Muscle of leg (tissue), 3 donors: ENCODE measurements at regions not wholly inside any gene's neighbourhood (a gene's known extent, or its start where the extent isn't known, plus 50 kb on each side); places are given as distances from the start of the nearest gene placed in this dataset.

Source experiments
- DNase-seq: peaks from one replicate; pipeline ENCODE4 v3.0.0; 2013
- H3K27ac ChIP-seq: one replicate; pipeline ENCODE4 v1.5.1; 2013; ENCODE audit warnings: mild to moderate bottlenecking, low read length, control low read depth
- H3K27me3 ChIP-seq: one replicate; pipeline ENCODE4 v1.6.1; 2013; ENCODE audit warnings: low read length; ENCODE audit not compliant: control insufficient read depth, insufficient read depth
- H3K36me3 ChIP-seq: one replicate; pipeline ENCODE4 v1.6.1; 2013; ENCODE audit warnings: low read length; ENCODE audit not compliant: control insufficient read depth, insufficient read depth
- H3K4me1 ChIP-seq: one replicate; pipeline ENCODE4 v1.6.1; 2013; ENCODE audit warnings: low read length; ENCODE audit not compliant: control insufficient read depth, insufficient read depth
- H3K4me3 ChIP-seq: one replicate; pipeline ENCODE4 v1.5.1; 2013; ENCODE audit warnings: low read length, control low read depth
- H3K9me3 ChIP-seq: replicated peaks from 2 replicates; pipeline ENCODE4 v1.6.1; 2013; ENCODE audit warnings: low read depth, low read length; ENCODE audit not compliant: control insufficient read depth
- WGBS: methylation state at CpG from one replicate; pipeline ENCODE4 v1.1.5; 2013; ENCODE audit warnings: missing lambda C conversion rate; ENCODE audit not compliant: insufficient coverage; 5-methylcytosine and 5-hydroxymethylcytosine counted together

- H3K27ac ChIP-seq: no peak overlapping the region
- WGBS: no CpG with 5 or more reads among the region's 1 CpG
- H3K9me3 ChIP-seq: no peaks in the 10 kb centered on the region
- H3K36me3 ChIP-seq: no peaks in the 10 kb centered on the region
- H3K4me3 ChIP-seq: no peak overlapping the region
- H3K4me1 ChIP-seq: no peaks in the 10 kb centered on the region
- no peak for DNase-seq
- no peaks in the 10 kb centered on the region for H3K27me3 ChIP-seq
Observed at GRCh38 chr1:198447468-198447867, 93.0 kb downstream of the ATP6V1G3 start.

GRCh38 chr1:198445872-198446271 is 94.6 kb downstream of the ATP6V1G3 start:
- WGBS: no CpG with 5 or more reads among the region's 3 CpGs
- Histone ChIP-seq H3K27me3 (no peaks in the 10 kb centered on the region), H3K27ac (no peak overlapping the region), H3K4me3 (no peak overlapping the region), H3K36me3 (no peaks in the 10 kb centered on the region), H3K4me1 (no peaks in the 10 kb centered on the region), H3K9me3 (no peaks in the 10 kb centered on the region)
- DNase-seq: no peak

- H3K27me3 ChIP-seq: no peaks in the 10 kb centered on the region
- H3K36me3 ChIP-seq: no peaks in the 10 kb centered on the region
- H3K4me1 ChIP-seq: no peaks in the 10 kb centered on the region
- H3K9me3 ChIP-seq: no peaks in the 10 kb centered on the region
- DNase-seq: peak; percentile 39
- no CpG with 5 or more reads among the region's 1 CpG for WGBS
- no peak overlapping the region for H3K27ac ChIP-seq
- no peak overlapping the region for H3K4me3 ChIP-seq
Observed at GRCh38 chr1:198444792-198445191, 95.7 kb downstream of the ATP6V1G3 start.

- no peaks in the 10 kb centered on the region for H3K4me1 ChIP-seq
- H3K27ac ChIP-seq: no peak overlapping the region
- H3K4me3 ChIP-seq: no peak overlapping the region
- no peaks in the 10 kb centered on the region for H3K27me3 ChIP-seq
- 100% methylated on average over 3 of the region's 5 CpGs for WGBS
- no peak for DNase-seq
- H3K36me3 ChIP-seq: no peaks in the 10 kb centered on the region
- no peaks in the 10 kb centered on the region for H3K9me3 ChIP-seq
Observed at GRCh38 chr1:198443365-198444233, 96.9 kb downstream of the ATP6V1G3 start.

- Histone ChIP-seq H3K4me3 (no peak overlapping the region), H3K27me3 (no peaks in the 10 kb centered on the region), H3K9me3 (no peaks in the 10 kb centered on the region), H3K27ac (no peak overlapping the region), H3K36me3 (no peaks in the 10 kb centered on the region), H3K4me1 (no peaks in the 10 kb centered on the region)
- WGBS: 46% methylated on average over 3 of the region's 6 CpGs
- DNase-seq: peak; percentile 28
Observed at GRCh38 chr1:198440842-198441241, 99.6 kb downstream of the ATP6V1G3 start.

GRCh38 chr1:198437332-198437731 is 103.1 kb downstream of the ATP6V1G3 start:
- no peak overlapping the region for H3K4me3 ChIP-seq
- no peaks in the 10 kb centered on the region for H3K4me1 ChIP-seq
- H3K36me3 ChIP-seq: no peaks in the 10 kb centered on the region
- WGBS: no CpG with 5 or more reads among the region's 2 CpGs
- DNase-seq: peak; percentile 55
- no peak overlapping the region for H3K27ac ChIP-seq
- H3K9me3 ChIP-seq: no peaks in the 10 kb centered on the region
- no peaks in the 10 kb centered on the region for H3K27me3 ChIP-seq

- H3K9me3 ChIP-seq: peaks cover 2% of the 10 kb centered on the region
- peak; percentile 85 for DNase-seq
- H3K4me3 ChIP-seq: no peak overlapping the region
- no peaks in the 10 kb centered on the region for H3K36me3 ChIP-seq
- H3K27me3 ChIP-seq: no peaks in the 10 kb centered on the region
- no peak overlapping the region for H3K27ac ChIP-seq
- no peaks in the 10 kb centered on the region for H3K4me1 ChIP-seq
Observed at GRCh38 chr1:198436276-198436675, 104.2 kb downstream of the ATP6V1G3 start.

GRCh38 chr1:198435056-198435455 is 105.4 kb downstream of the ATP6V1G3 start:
- Histone ChIP-seq H3K4me3 (no peak overlapping the region), H3K27me3 (no peaks in the 10 kb centered on the region), H3K27ac (no peak overlapping the region), H3K36me3 (no peaks in the 10 kb centered on the region), H3K9me3 (peaks cover 2% of the 10 kb centered on the region), H3K4me1 (no peaks in the 10 kb centered on the region)
- DNase-seq: peak; percentile 30

- no CpG with 5 or more reads among the region's 2 CpGs for WGBS
- Histone ChIP-seq H3K27ac (no peak overlapping the region), H3K4me3 (no peak overlapping the region), H3K27me3 (no peaks in the 10 kb centered on the region), H3K9me3 (no peaks in the 10 kb centered on the region), H3K4me1 (no peaks in the 10 kb centered on the region), H3K36me3 (no peaks in the 10 kb centered on the region)
- DNase-seq: no peak
Observed at GRCh38 chr1:198424441-198424840, 116.0 kb downstream of the ATP6V1G3 start.

- no peaks in the 10 kb centered on the region for H3K27me3 ChIP-seq
- 63% methylated on average over 1 of the region's 1 CpG for WGBS
- H3K36me3 ChIP-seq: no peaks in the 10 kb centered on the region
- H3K9me3 ChIP-seq: no peaks in the 10 kb centered on the region
- H3K4me1 ChIP-seq: no peaks in the 10 kb centered on the region
- H3K4me3 ChIP-seq: no peak overlapping the region
- no peak overlapping the region for H3K27ac ChIP-seq
- DNase-seq: no peak
Observed at GRCh38 chr1:198423673-198424072, 116.8 kb downstream of the ATP6V1G3 start.

GRCh38 chr1:198417039-198417438 is 123.4 kb downstream of the ATP6V1G3 start:
- Histone ChIP-seq H3K9me3 (no peaks in the 10 kb centered on the region), H3K36me3 (no peaks in the 10 kb centered on the region), H3K27ac (no peak overlapping the region), H3K27me3 (no peaks in the 10 kb centered on the region), H3K4me1 (no peaks in the 10 kb centered on the region), H3K4me3 (no peak overlapping the region)
- DNase-seq: no peak
